ENCODE measurements at regions not wholly inside any gene's neighbourhood (a gene's known extent, or its start where the extent isn't known, plus 50 kb on each side); places are given as distances from the start of the nearest gene placed in this dataset.

GRCh38 chr2:42908518-42909200 lies 116.3 kb upstream of the HAAO start:
- TF ChIP-seq, protein P1, sequence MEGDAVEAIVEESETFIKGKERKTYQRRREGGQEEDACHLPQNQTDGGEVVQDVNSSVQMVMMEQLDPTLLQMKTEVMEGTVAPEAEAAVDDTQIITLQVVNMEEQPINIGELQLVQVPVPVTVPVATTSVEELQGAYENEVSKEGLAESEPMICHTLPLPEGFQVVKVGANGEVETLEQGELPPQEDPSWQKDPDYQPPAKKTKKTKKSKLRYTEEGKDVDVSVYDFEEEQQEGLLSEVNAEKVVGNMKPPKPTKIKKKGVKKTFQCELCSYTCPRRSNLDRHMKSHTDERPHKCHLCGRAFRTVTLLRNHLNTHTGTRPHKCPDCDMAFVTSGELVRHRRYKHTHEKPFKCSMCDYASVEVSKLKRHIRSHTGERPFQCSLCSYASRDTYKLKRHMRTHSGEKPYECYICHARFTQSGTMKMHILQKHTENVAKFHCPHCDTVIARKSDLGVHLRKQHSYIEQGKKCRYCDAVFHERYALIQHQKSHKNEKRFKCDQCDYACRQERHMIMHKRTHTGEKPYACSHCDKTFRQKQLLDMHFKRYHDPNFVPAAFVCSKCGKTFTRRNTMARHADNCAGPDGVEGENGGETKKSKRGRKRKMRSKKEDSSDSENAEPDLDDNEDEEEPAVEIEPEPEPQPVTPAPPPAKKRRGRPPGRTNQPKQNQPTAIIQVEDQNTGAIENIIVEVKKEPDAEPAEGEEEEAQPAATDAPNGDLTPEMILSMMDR (conservative IDR thresholded peaks at IDR 0.05) = no peak
- no peak for TF ChIP-seq ZFX (IDR thresholded peaks at IDR 0.05)
